ENCODE measurements at regions not wholly inside any gene's neighbourhood (a gene's known extent, or its start where the extent isn't known, plus 50 kb on each side); places are given as distances from the start of the nearest gene placed in this dataset.

GRCh38 chr5:175219366-175219765 is 224.6 kb downstream of the DRD1 start:
- in situ Hi-C loops (cut with MboI; ENCODE audit: low sequenced_read_pairs), result no loop called here
- no TSS peak for BruUV-seq (replicated peaks)
- Histone ChIP-seq H4K91ac (ENCODE audit: insufficient read depth, low read depth, low read length) (no peak overlapping the region), H2BK15ac (ENCODE audit: low read depth, low read length) (no peak overlapping the region), H3K14ac (replicated peaks; ENCODE audit: low read depth, low read length) (no peak overlapping the region), H2AFZ (replicated peaks; ENCODE audit: low read length, poor library complexity) (no peak overlapping the region), H2BK5ac (ENCODE audit: low read depth, low read length, poor library complexity, severe bottlenecking) (no peak overlapping the region), H3K4ac (ENCODE audit: low read depth, low read length) (no peak overlapping the region; the same call in 1 of the 2 replicates), H3K36me3 (ENCODE audit: control insufficient read depth, insufficient read depth, low read length) (no peaks in the 10 kb centered on the region), H3K23ac (ENCODE audit: low read depth, low read length) (no peak overlapping the region), H3K4me1 (ENCODE audit: control insufficient read depth, insufficient read depth, low read length) (peaks cover 9% of the 10 kb centered on the region), H3K27me3 (ENCODE audit: control insufficient read depth, insufficient read depth, low read length) (no peaks in the 10 kb centered on the region), H2BK20ac (ENCODE audit: low read depth, low read length) (no peak overlapping the region), H3K4me3 (ENCODE audit: insufficient read depth, low read depth, low read length) (no peak overlapping the region), H3K9me3 (ENCODE audit: control insufficient read depth, insufficient read depth, low read length) (no peaks in the 10 kb centered on the region), H2AK9ac (replicated peaks; ENCODE audit: low read depth, low read length, poor library complexity) (no peak overlapping the region), H3K9ac (ENCODE audit: low read depth, low read length) (no peak overlapping the region), H3K4me2 (ENCODE audit: low read depth, low read length) (peak overlapping the region; percentile 28; the same call in 1 of the 2 replicates), H4K8ac (ENCODE audit: low read depth in 2 of 2, low read length in 2 of 2) (no peak overlapping the region), H2AK5ac (ENCODE audit: low read depth, low read length) (no peak overlapping the region), H3K18ac (ENCODE audit: low read depth, low read length) (no peak overlapping the region), H4K5ac (ENCODE audit: low read depth, low read length) (no peak overlapping the region; the same call in 1 of the 2 replicates), H2BK120ac (ENCODE audit: low read depth, low read length) (peak overlapping the region; percentile 25; the same call in 1 of the 2 replicates), H3K9me1 (ENCODE audit: insufficient read depth, low read length) (peaks cover 4% of the 10 kb centered on the region; the same call in 1 of the 2 replicates), H3K56ac (ENCODE audit: extremely low read depth, insufficient read depth, low read length) (no peak overlapping the region), H3K79me1 (ENCODE audit: low read depth in 1 of 2, low read length in 2 of 2) (no peaks in the 10 kb centered on the region), H3K27ac (ENCODE audit: insufficient read depth, low read length) (no peak overlapping the region), H4K20me1 (ENCODE audit: insufficient read depth, low read length) (no peaks in the 10 kb centered on the region)
- CTCF ChIA-PET, result interaction anchor here (0.6 to 1.4 kb wide), 2 partner anchors 26 to 347 kb away, joined by 4 read pairs; no protein-coding TSS in a partner anchor
- POLR2A ChIA-PET (ENCODE audit: unreplicated experiment), result interaction anchor here (0.6 to 0.7 kb wide), 2 partner anchors 27 to 36 kb away, joined by 3 read pairs; no protein-coding TSS in a partner anchor
- intact Hi-C loops (cut with micrococcal nuclease), result loop anchor here (10.0 kb wide), 1 partner anchor 165 kb away; no protein-coding TSS in a partner anchor
- dilution Hi-C loops (cut with HindIII; ENCODE audit: low sequenced_read_pairs, unreplicated experiment), result no loop called here
- TF ChIP-seq CTCF (conservative IDR thresholded peaks at IDR 0.05; ENCODE audit: low read depth, low read length) (no peak), USF2 (IDR thresholded peaks at IDR 0.05; ENCODE audit: low read depth, low read length) (no peak), ELK1 (IDR thresholded peaks at IDR 0.05; ENCODE audit: borderline replicate concordance, low read depth, low read length) (no peak), FOS (IDR thresholded peaks at IDR 0.05; ENCODE audit: low read depth, low read length) (no peak), MXI1 (IDR thresholded peaks at IDR 0.05; ENCODE audit: borderline replicate concordance, low read depth, low read length) (no peak), CEBPB (IDR thresholded peaks at IDR 0.05; ENCODE audit: low read depth, low read length) (no peak), BHLHE40 (IDR thresholded peaks at IDR 0.05; ENCODE audit: low read depth, low read length) (no peak)
- no CpG with 5 or more reads among the region's 2 CpGs for WGBS, 2 experiments (ENCODE audit: extremely low coverage in 2 of 2, insufficient read length in 1 of 2)
- no peak for DNase-seq
- peak; percentile 71 for ATAC-seq (ENCODE audit: low read depth)
